Uterus (tissue), 2 donors: ENCODE measurements at regions not wholly inside any gene's neighbourhood (a gene's known extent, or its start where the extent isn't known, plus 50 kb on each side); places are given as distances from the start of the nearest gene placed in this dataset.

ENCODE experiments used
- POLR2A ChIP-seq, 2 donors: fragments of 450-650 bp; IDR thresholded peaks; one replicate each; pipeline ENCODE4 v1.6.1; 2016; ENCODE audit warnings: antibody characterized with exemption in 2 of 2, mild to moderate bottlenecking in 1 of 2, moderate library complexity in 1 of 2
- TF ChIP-seq, protein P1 (sequence below), 4 experiments: fragments of 200-600 bp in 2 of 4; fragments of 450-650 bp in 2 of 4; sonication (generic) in 2 of 4; IDR thresholded peaks; one replicate each; pipeline ENCODE4 v1.5.1; 2016 to 2019; ENCODE audit warnings: antibody characterized with exemption in 4 of 4, mild to moderate bottlenecking in 2 of 4, moderate library complexity in 1 of 4

GRCh38 chr13:39811696-39812095, 156.2 kb downstream of the COG6 start:
- TF ChIP-seq, protein P1, sequence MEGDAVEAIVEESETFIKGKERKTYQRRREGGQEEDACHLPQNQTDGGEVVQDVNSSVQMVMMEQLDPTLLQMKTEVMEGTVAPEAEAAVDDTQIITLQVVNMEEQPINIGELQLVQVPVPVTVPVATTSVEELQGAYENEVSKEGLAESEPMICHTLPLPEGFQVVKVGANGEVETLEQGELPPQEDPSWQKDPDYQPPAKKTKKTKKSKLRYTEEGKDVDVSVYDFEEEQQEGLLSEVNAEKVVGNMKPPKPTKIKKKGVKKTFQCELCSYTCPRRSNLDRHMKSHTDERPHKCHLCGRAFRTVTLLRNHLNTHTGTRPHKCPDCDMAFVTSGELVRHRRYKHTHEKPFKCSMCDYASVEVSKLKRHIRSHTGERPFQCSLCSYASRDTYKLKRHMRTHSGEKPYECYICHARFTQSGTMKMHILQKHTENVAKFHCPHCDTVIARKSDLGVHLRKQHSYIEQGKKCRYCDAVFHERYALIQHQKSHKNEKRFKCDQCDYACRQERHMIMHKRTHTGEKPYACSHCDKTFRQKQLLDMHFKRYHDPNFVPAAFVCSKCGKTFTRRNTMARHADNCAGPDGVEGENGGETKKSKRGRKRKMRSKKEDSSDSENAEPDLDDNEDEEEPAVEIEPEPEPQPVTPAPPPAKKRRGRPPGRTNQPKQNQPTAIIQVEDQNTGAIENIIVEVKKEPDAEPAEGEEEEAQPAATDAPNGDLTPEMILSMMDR (IDR thresholded peaks at IDR 0.05), result no peak
- TF ChIP-seq POLR2A (IDR thresholded peaks at IDR 0.05), result no peak
